K562 (cell line): ENCODE measurements at regions not wholly inside any gene's neighbourhood (a gene's known extent, or its start where the extent isn't known, plus 50 kb on each side); places are given as distances from the start of the nearest gene placed in this dataset.

ENCODE experiments used
- ATAC-seq: fragments of 200-7000 bp; cut with Tn5 transposase; 3 replicates; pipeline ENCODE4 v1.9.1; 2020; ENCODE audit warnings: moderate library complexity
- BruUV-seq: library from RNA; stranded (reverse); fragments of 400-500 nt; replicated peaks from 2 replicates; lab custom pipeline; 2021; lab: Mats Ljungman, UMichigan
- CTCF ChIA-PET: fragments of 300-600 bp; formaldehyde crosslinking; extraction: SDS; loops from one replicate; lab custom pipeline; 2021; ENCODE audit warnings: low intra/inter-chr PET ratio; lab: Yijun Ruan, JAX
- POLR2A ChIA-PET: fragments of 300-600, 350-650 bp; sonication (Branson Sonifier 250); formaldehyde crosslinking; extraction: SDS; loops from one replicate; lab custom pipeline; 2021; ENCODE audit warnings: antibody characterized with exemption, inconsistent platforms; lab: Yijun Ruan, JAX
- DNase-seq, 4 experiments: peaks; one replicate each; pipeline versions ENCODE4 v3.0.0 to v3.0.0-alpha.2; 2011 to 2018; ENCODE audit warnings: low spot score in 3 of 4, mixed read lengths in 3 of 4; ENCODE audit errors: extremely low read depth in 1 of 4
- FAIRE-seq: peaks from 2 replicates; lab custom pipeline; 2011; peaks lifted over from hg19 to GRCh38; lab: Jason Lieb, UNC
- H2AFZ ChIP-seq: 2 replicates; pipeline ENCODE4 v1.6.0; 2011; ENCODE audit warnings: low read depth, low read length, control low read depth, inconsistent platforms
- H3K27ac ChIP-seq: fragments of 200-600 bp; 3 replicates; pipeline ENCODE4 v1.8.0; 2011; ENCODE audit warnings: low read depth, mild to moderate bottlenecking, control low read depth, inconsistent platforms, low read length, moderate library complexity, mixed read lengths; ENCODE audit errors: extremely low read depth
- H3K27me3 ChIP-seq, 2 experiments: fragments of 300-600 bp in 1 of 2; 2 replicates in 1 of 2; 3 replicates in 1 of 2; pipeline versions ENCODE4 v1.6.0 to v1.8.0; 2011; ENCODE audit warnings: inconsistent platforms in 2 of 2, low read length in 2 of 2, mild to moderate bottlenecking in 1 of 2, mixed read lengths in 1 of 2, moderate library complexity in 1 of 2; ENCODE audit not compliant: control insufficient read depth in 2 of 2, insufficient read depth in 2 of 2
- H3K36me3 ChIP-seq: fragments of 300-600 bp; 3 replicates; pipeline ENCODE4 v1.8.0; 2011; ENCODE audit warnings: mild to moderate bottlenecking, low read length, inconsistent platforms; ENCODE audit not compliant: control insufficient read depth, insufficient read depth
- H3K4me1 ChIP-seq, 2 experiments: fragments of 200-600 bp in 1 of 2; replicated peaks in 1 of 2; 2 replicates in 1 of 2; 3 replicates in 1 of 2; pipeline versions ENCODE4 v1.5.1 to v1.8.0; 2011; ENCODE audit warnings: inconsistent platforms in 2 of 2, low read length in 2 of 2, mild to moderate bottlenecking in 1 of 2, mixed read lengths in 1 of 2, moderate library complexity in 1 of 2; ENCODE audit not compliant: control insufficient read depth in 2 of 2, insufficient read depth in 2 of 2
- H3K4me2 ChIP-seq: 2 replicates; pipeline ENCODE4 v1.6.1; 2011; ENCODE audit warnings: low read length, control low read depth, inconsistent platforms, mixed read lengths; ENCODE audit not compliant: insufficient read depth
- H3K4me3 ChIP-seq: fragments of 200-600 bp; sonication (generic), shearing (Covaris generic); 2 replicates; pipeline ENCODE4 v1.5.1; 2016; ENCODE audit warnings: control low read depth, inconsistent platforms
- H3K79me2 ChIP-seq: fragments of 200-600 bp; 3 replicates; pipeline ENCODE4 v1.8.0; 2011; ENCODE audit warnings: low read length, inconsistent platforms; ENCODE audit not compliant: control insufficient read depth, insufficient read depth
- H3K9ac ChIP-seq, 2 experiments: 2 replicates each; pipeline versions ENCODE4 v1.6.0 to v1.6.1; 2011; ENCODE audit warnings: low read depth in 2 of 2, low read length in 2 of 2, control low read depth in 1 of 2, inconsistent platforms in 1 of 2, mild to moderate bottlenecking in 1 of 2, mixed read lengths in 1 of 2; ENCODE audit not compliant: insufficient read depth in 1 of 2
- H3K9me1 ChIP-seq: one replicate; pipeline ENCODE4 v1.6.0; 2011; ENCODE audit warnings: inconsistent platforms, mild to moderate bottlenecking, low read length, moderate library complexity; ENCODE audit not compliant: control insufficient read depth, insufficient read depth
- H3K9me3 ChIP-seq: replicated peaks from 2 replicates; pipeline ENCODE4 v1.5.1; 2011; ENCODE audit warnings: low read depth, low read length, inconsistent platforms; ENCODE audit not compliant: control insufficient read depth, insufficient read depth
- H4K20me1 ChIP-seq: replicated peaks from 2 replicates; pipeline ENCODE4 v1.6.1; 2011; ENCODE audit warnings: low read length, inconsistent platforms, mixed read lengths; ENCODE audit not compliant: control insufficient read depth, insufficient read depth
- ARID2 ChIP-seq: fragments of 450-650 bp; IDR thresholded peaks from 2 replicates; pipeline ENCODE4 v1.6.1; 2017; ENCODE audit warnings: antibody characterized with exemption, mild to moderate bottlenecking
- BHLHE40 ChIP-seq: IDR thresholded peaks from 2 replicates; pipeline ENCODE4 v1.6.1; 2011; ENCODE audit warnings: low read length, improper control_type of control experiment
- EP300 ChIP-seq: IDR thresholded peaks from 2 replicates; pipeline ENCODE4 v1.6.1; 2012; ENCODE audit warnings: low read length, improper control_type of control experiment
- GMEB1 ChIP-seq: fragments of 250-450 bp; sonication (Bioruptor Pico); IDR thresholded peaks from 2 replicates; pipeline ENCODE4 v1.4.0; 2020; ENCODE audit warnings: mild to moderate bottlenecking
- KDM1A ChIP-seq, 2 experiments: fragments of 450-650 bp; IDR thresholded peaks; 2 replicates each; pipeline ENCODE4 v1.6.1; 2016; ENCODE audit warnings: mild to moderate bottlenecking in 2 of 2
- MECOM ChIP-seq: fragments of 250-450 bp; sonication (Bioruptor Pico); IDR thresholded peaks from 2 replicates; pipeline ENCODE4 v1.8.0; 2022; ENCODE audit warnings: inconsistent platforms
- NR2C1 ChIP-seq, 2 experiments: fragments of 450-650 bp; IDR thresholded peaks; 2 replicates each; pipeline ENCODE4 v1.6.1; 2017; ENCODE audit warnings: mild to moderate bottlenecking in 2 of 2, antibody characterized with exemption in 1 of 2, inconsistent platforms in 1 of 2, missing compliant biosample characterization in 1 of 2, missing genetic modification characterization in 1 of 2
- PHF8 ChIP-seq: fragments of 200-600 bp; sonication (generic); IDR thresholded peaks from 2 replicates; pipeline ENCODE4 v1.6.1; 2012; ENCODE audit warnings: mixed run types, mild to moderate bottlenecking, inconsistent platforms, low read length, moderate library complexity, borderline replicate concordance
- ZNF184 ChIP-seq: sonication (generic); formaldehyde crosslinking; IDR thresholded peaks from 2 replicates; pipeline ENCODE4 v1.5.0; 2020; ENCODE audit warnings: missing genetic modification reagents
- ZNF436 ChIP-seq: fragments of 250-450, 450-650 bp; sonication (Bioruptor Pico); formaldehyde crosslinking; IDR thresholded peaks from 2 replicates; pipeline ENCODE4 v1.7.0; 2020; ENCODE audit warnings: mild to moderate bottlenecking
- WGBS: fragments of 100-300 bp; shearing (Covaris generic); methylation state at CpG from one replicate; pipeline ENCODE4 v1.1.6; 2016; ENCODE audit warnings: low coverage, mixed read lengths; ENCODE audit not compliant: insufficient coverage; ENCODE audit errors: missing lambda C conversion rate; 5-methylcytosine and 5-hydroxymethylcytosine counted together
- in situ Hi-C: fragments of 300-500 bp; cut with MboI; formaldehyde crosslinking; loops from 4 replicates; pipeline ENCODE4 v1.15.0; 2018; ENCODE audit warnings: inconsistent platforms, mixed read lengths
- intact Hi-C: fragments of 100-400 bp; cut with micrococcal nuclease; formaldehyde crosslinking; loops from 2 replicates; pipeline ENCODE4 v1.14.2; 2022
- TF ChIP-seq, protein P1 (sequence below), 3 experiments: fragments of 200-800 bp in 1 of 3; fragments of 250-450 bp in 1 of 3; fragments of 450-650 bp in 1 of 3; sonication (Bioruptor Pico) in 1 of 3; sonication (Bioruptor generic) in 1 of 3; formaldehyde crosslinking in 1 of 3; IDR thresholded peaks; 2 replicates each; pipeline versions ENCODE4 v1.6.1 to v1.8.0; 2016 to 2022; ENCODE audit warnings: mild to moderate bottlenecking in 2 of 3, missing genetic modification characterization in 2 of 3, missing compliant biosample characterization in 1 of 3, moderate library complexity in 1 of 3

- H4K20me1 ChIP-seq = no peaks in the 10 kb centered on the region
- FAIRE-seq = no peak
- H3K4me3 ChIP-seq = no peak overlapping the region
- H2AFZ ChIP-seq = peak overlapping the region; percentile 2; the same call in 1 of the 2 replicates
- H3K9me3 ChIP-seq = peaks cover 3% of the 10 kb centered on the region
- no peak overlapping the region for H3K4me2 ChIP-seq
- H3K79me2 ChIP-seq = no peaks in the 10 kb centered on the region
- intact Hi-C loops = no loop called here
- DNase-seq = no peak
- H3K4me1 ChIP-seq = peaks cover 0 to 33% of the 10 kb centered on the region in 2 experiments; a peak in 3 of 5 replicates
- H3K36me3 ChIP-seq = no peaks in the 10 kb centered on the region
- no peak overlapping the region for H3K9ac ChIP-seq
- no TSS peak for BruUV-seq
- H3K27ac ChIP-seq = no peak overlapping the region
- TF ChIP-seq BHLHE40 (no peak), PHF8 (no peak), ARID2 (no peak)
- TF ChIP-seq, all 486 proteins: peak for 0
- ChIA-PET POLR2A (no interaction called here), CTCF (no interaction called here)
- H3K27me3 ChIP-seq = no peaks in the 10 kb centered on the region
- ATAC-seq = no peak
- H3K9me1 ChIP-seq = no peaks in the 10 kb centered on the region
- in situ Hi-C loops = no loop called here
Observed at GRCh38 chr12:76208129-76208528, 123.6 kb upstream of the NAP1L1 start.

DNA sequence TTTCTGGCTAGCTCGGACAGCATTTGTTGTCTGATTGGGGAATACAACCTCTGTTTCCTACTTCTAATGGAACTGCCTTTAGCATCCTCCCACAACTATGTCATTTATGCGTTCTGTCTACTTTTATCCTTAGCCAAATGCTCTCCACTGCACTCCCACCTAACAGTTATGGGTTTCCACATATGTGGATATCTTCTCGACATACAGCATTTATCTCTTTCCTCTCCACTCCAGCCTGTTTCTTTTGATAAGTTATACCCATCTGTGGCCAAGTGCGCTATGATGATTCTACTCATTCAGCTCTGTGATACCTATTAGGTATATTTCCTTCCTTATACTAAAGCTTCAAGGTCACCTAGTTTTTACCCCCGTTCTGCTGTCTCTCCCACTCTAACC is 122.2 kb upstream of the NAP1L1 start:
- H3K4me2 ChIP-seq = peak overlapping the region; percentile 48
- H3K27ac ChIP-seq = peak overlapping the region; percentile 34; the same call in 1 of the 3 replicates
- peaks cover 3% of the 10 kb centered on the region for H3K9me3 ChIP-seq
- FAIRE-seq = peak; percentile 71
- 1% methylated on average over 5 of the region's 5 CpGs for WGBS
- H4K20me1 ChIP-seq = no peaks in the 10 kb centered on the region
- peak in 2 of 4 experiments; percentile 35 to 66 for DNase-seq
- H3K4me3 ChIP-seq = no peak overlapping the region
- peaks cover 0 to 33% of the 10 kb centered on the region in 2 experiments; a peak in 3 of 5 replicates for H3K4me1 ChIP-seq
- no peaks in the 10 kb centered on the region for H3K36me3 ChIP-seq
- no peaks in the 10 kb centered on the region for H3K79me2 ChIP-seq
- H3K9me1 ChIP-seq = no peaks in the 10 kb centered on the region
- H3K9ac ChIP-seq = no peak overlapping the region
- in situ Hi-C loops (no loop called here), intact Hi-C loops (no loop called here)
- ATAC-seq = peak; percentile 78
- no TSS peak for BruUV-seq
- H2AFZ ChIP-seq = peak overlapping the region; percentile 51; the same call in 1 of the 2 replicates
- ChIA-PET POLR2A (interaction anchor here (0.6 to 1.0 kb wide), 3 partner anchors 12 to 128 kb away, joined by 3 to 5 read pairs (median 4); no protein-coding TSS in a partner anchor), CTCF (no interaction called here)
- no peaks in the 10 kb centered on the region for H3K27me3 ChIP-seq
- TF ChIP-seq NR2C1 (IDR thresholded peaks at IDR 0.05) (no peak), NR2C1 (tag; IDR thresholded peaks at IDR 0.05) (0 out of 2 replicates have a peak, but pooled peaks have one; percentile 10), GMEB1 (CRISPR knock-in tag) (no peak), ZNF436 (CRISPR knock-in tag) (no peak), ZNF184 (CRISPR knock-in tag) (no peak), EP300 (peak; percentile 73; the same call in 1 of the 2 replicates), KDM1A (IDR thresholded peaks at IDR 0.05) (peak; percentile 36 to 69; a peak in 3 of 4 replicates), MECOM (CRISPR knock-in tag) (peak; percentile 66; the same call in 1 of the 2 replicates)
- TF ChIP-seq, protein P1, sequence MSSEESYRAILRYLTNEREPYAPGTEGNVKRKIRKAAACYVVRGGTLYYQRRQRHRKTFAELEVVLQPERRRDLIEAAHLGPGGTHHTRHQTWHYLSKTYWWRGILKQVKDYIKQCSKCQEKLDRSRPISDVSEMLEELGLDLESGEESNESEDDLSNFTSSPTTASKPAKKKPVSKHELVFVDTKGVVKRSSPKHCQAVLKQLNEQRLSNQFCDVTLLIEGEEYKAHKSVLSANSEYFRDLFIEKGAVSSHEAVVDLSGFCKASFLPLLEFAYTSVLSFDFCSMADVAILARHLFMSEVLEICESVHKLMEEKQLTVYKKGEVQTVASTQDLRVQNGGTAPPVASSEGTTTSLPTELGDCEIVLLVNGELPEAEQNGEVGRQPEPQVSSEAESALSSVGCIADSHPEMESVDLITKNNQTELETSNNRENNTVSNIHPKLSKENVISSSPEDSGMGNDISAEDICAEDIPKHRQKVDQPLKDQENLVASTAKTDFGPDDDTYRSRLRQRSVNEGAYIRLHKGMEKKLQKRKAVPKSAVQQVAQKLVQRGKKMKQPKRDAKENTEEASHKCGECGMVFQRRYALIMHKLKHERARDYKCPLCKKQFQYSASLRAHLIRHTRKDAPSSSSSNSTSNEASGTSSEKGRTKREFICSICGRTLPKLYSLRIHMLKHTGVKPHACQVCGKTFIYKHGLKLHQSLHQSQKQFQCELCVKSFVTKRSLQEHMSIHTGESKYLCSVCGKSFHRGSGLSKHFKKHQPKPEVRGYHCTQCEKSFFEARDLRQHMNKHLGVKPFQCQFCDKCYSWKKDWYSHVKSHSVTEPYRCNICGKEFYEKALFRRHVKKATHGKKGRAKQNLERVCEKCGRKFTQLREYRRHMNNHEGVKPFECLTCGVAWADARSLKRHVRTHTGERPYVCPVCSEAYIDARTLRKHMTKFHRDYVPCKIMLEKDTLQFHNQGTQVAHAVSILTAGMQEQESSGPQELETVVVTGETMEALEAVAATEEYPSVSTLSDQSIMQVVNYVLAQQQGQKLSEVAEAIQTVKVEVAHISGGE (CRISPR knock-in tag; IDR thresholded peaks at IDR 0.05) = 0 out of 6 replicates have a peak, but pooled peaks of 1 of the 3 experiments have one; percentile 41
